ENCODE measurements at regions not wholly inside any gene's neighbourhood (a gene's known extent, or its start where the extent isn't known, plus 50 kb on each side); places are given as distances from the start of the nearest gene placed in this dataset.

DNA sequence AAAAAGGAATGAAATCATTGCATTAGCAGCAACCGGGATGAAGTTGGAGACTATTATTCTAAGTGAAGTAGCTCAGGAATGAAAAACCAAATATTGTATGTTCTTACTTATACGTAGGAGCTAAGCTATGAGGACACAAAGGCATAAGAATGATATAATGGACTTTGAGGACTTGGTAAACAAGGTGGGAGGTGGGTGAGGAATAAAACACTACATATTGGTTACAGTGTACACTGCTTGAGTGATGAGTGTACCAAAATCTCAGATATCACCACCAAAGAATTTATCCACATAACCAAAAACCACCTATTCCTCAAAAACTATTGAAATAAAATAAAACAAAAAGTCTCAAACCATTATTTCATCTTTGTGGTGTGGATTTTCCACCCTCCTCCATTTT is 593.5 kb downstream of the TENT5A start:
- TF ChIP-seq, protein P1, sequence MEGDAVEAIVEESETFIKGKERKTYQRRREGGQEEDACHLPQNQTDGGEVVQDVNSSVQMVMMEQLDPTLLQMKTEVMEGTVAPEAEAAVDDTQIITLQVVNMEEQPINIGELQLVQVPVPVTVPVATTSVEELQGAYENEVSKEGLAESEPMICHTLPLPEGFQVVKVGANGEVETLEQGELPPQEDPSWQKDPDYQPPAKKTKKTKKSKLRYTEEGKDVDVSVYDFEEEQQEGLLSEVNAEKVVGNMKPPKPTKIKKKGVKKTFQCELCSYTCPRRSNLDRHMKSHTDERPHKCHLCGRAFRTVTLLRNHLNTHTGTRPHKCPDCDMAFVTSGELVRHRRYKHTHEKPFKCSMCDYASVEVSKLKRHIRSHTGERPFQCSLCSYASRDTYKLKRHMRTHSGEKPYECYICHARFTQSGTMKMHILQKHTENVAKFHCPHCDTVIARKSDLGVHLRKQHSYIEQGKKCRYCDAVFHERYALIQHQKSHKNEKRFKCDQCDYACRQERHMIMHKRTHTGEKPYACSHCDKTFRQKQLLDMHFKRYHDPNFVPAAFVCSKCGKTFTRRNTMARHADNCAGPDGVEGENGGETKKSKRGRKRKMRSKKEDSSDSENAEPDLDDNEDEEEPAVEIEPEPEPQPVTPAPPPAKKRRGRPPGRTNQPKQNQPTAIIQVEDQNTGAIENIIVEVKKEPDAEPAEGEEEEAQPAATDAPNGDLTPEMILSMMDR (IDR thresholded peaks at IDR 0.05): no peak
- ATAC-seq: no peak
- Mint-ChIP-seq H3K36me3 (ENCODE audit: low read depth) (no peaks in the 10 kb centered on the region), H3K27me3 (no peaks in the 10 kb centered on the region), H3K4me3 (no peak overlapping the region), H3K27ac (no peak overlapping the region), H3K9me3 (peaks cover 3% of the 10 kb centered on the region), H3K4me1 (ENCODE audit: low read depth) (no peaks in the 10 kb centered on the region)
- intact Hi-C loops (cut with micrococcal nuclease): no loop called here
- ChIA-PET POLR2A (no interaction called here), CTCF (no interaction called here)
- no peak for DNase-seq

DNA sequence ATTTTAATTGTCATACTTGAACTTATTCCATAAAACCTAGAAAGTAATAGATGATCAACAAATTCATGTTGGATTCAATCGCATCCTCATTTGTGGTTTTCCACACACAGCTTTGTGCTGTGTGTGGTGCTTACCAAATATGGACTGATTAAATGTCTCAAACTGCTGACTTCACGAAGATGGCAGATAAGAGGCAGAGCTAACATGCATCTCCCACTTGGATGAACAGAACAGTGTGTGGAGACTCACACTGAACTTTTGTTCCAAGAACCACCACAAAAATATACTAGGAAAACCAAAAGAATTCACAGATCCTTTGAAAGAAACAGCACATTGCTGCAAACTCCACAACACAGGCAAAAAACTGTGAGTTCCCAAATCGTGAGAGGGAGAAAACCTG is 603.7 kb downstream of the TENT5A start:
- Mint-ChIP-seq H3K27me3 (no peaks in the 10 kb centered on the region), H3K27ac (no peak overlapping the region), H3K4me1 (ENCODE audit: low read depth) (no peaks in the 10 kb centered on the region), H3K4me3 (no peak overlapping the region), H3K9me3 (peaks cover 11% of the 10 kb centered on the region), H3K36me3 (ENCODE audit: low read depth) (no peaks in the 10 kb centered on the region)
- DNase-seq (no peak), ATAC-seq (no peak)
- ChIA-PET POLR2A (no interaction called here), CTCF (no interaction called here)
- intact Hi-C loops (cut with micrococcal nuclease): no loop called here
- TF ChIP-seq, protein P1 (IDR thresholded peaks at IDR 0.05): no peak

DNA sequence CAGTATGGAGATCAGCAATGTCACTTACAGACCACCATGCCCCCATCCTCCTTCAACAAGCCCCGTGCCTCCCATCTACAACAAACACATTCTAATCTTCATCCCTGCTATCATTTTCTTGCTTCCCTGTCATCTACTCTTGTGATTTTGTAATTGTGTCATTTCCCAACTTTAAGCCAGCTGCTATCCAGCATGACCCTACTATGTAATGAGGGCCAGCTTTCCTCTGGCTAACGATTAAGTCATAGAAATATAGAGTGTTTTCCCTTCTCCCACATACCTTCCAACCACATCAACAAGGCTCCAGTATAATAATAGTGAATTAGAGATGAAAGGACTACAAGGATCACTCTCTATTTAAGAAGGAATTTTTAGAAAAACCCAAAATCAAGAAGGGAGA is 607.0 kb downstream of the TENT5A start:
- POLR2A ChIA-PET: no interaction called here
- H3K27ac Mint-ChIP-seq: no peak overlapping the region

DNA sequence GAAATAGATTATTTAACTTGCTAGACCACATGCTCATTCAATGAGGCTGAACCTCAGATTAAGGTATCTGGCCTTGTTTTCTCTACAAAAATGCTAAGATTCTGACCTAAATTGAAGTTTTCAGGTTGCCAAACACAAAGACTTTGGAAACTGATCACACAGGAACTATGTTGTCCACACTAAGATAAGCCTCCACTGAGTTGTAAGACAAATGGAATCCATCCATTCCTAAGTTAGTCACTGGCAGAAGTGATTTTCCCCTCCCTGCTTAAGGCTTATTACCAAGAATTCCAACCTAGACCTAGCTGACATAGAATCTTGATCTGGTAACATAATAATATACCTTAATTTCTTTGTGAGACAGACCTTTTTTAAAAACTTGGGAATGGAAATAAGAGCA is 608.1 kb downstream of the TENT5A start:
- CTCF ChIA-PET: no interaction called here
- intact Hi-C loops (cut with micrococcal nuclease): no loop called here
- DNase-seq: no peak
- Mint-ChIP-seq H3K27ac (no peak overlapping the region), H3K4me1 (ENCODE audit: low read depth) (no peaks in the 10 kb centered on the region), H3K4me3 (no peak overlapping the region), H3K36me3 (ENCODE audit: low read depth) (no peaks in the 10 kb centered on the region), H3K27me3 (no peaks in the 10 kb centered on the region), H3K9me3 (peaks cover 9% of the 10 kb centered on the region)
- TF ChIP-seq, protein P1 (IDR thresholded peaks at IDR 0.05): no peak
- no peak for ATAC-seq
- POLR2A ChIA-PET: no interaction called here

More for the DNA sequence above, 607.0 kb downstream of the TENT5A start:
- Mint-ChIP-seq H3K36me3 (ENCODE audit: low read depth) (no peaks in the 10 kb centered on the region), H3K4me3 (no peak overlapping the region), H3K4me1 (ENCODE audit: low read depth) (no peaks in the 10 kb centered on the region), H3K9me3 (peaks cover 3% of the 10 kb centered on the region), H3K27me3 (no peaks in the 10 kb centered on the region)
- intact Hi-C loops (cut with micrococcal nuclease): no loop called here
- CTCF ChIA-PET: no interaction called here
- DNase-seq: no peak
- ATAC-seq: no peak
- TF ChIP-seq, protein P1 (IDR thresholded peaks at IDR 0.05): no peak

DNA sequence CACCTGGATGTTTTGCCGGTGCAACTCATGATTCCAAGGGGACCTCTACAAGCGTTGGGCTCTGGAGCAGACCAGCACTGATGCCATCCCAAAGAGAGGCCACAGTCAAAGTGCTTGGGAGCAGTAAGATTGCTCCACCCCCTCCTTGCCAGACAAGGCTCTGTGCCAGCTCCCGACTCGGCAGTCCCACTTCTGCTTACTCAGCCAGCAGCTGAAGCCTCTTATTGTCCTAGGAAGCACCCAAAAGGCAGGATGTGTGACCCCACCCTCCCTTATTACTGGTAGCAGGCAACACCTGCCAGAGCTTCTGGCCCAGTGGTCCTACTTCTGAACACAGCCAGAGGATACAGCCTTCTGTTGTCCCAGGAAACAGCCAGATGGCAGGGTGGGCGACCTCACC is 614.2 kb downstream of the TENT5A start:
- ChIA-PET POLR2A (no interaction called here), CTCF (no interaction called here)
- Mint-ChIP-seq H3K4me1 (ENCODE audit: low read depth) (no peaks in the 10 kb centered on the region), H3K36me3 (ENCODE audit: low read depth) (no peaks in the 10 kb centered on the region), H3K4me3 (no peak overlapping the region), H3K27ac (no peak overlapping the region), H3K27me3 (no peaks in the 10 kb centered on the region), H3K9me3 (peaks cover 21% of the 10 kb centered on the region)
- intact Hi-C loops (cut with micrococcal nuclease): no loop called here
- no peak for ATAC-seq
- DNase-seq: no peak
- TF ChIP-seq, protein P1 (IDR thresholded peaks at IDR 0.05): no peak

Measured in activated CD8-positive, alpha-beta T cell treated with anti-CD3 and anti-CD28 coated beads for 36 hours (primary cell).